HepG2 (cell line): ENCODE measurements at regions not wholly inside any gene's neighbourhood (a gene's known extent, or its start where the extent isn't known, plus 50 kb on each side); places are given as distances from the start of the nearest gene placed in this dataset.

Experiments
- ATAC-seq: fragments of 200-7000 bp; cut with Tn5 transposase; 3 replicates; pipeline ENCODE4 v1.9.1; 2020; ENCODE audit warnings: mild to moderate bottlenecking, moderate library complexity
- BruUV-seq: library from RNA; stranded (reverse); fragments of 400-500 nt; replicated peaks from 2 replicates; lab custom pipeline; 2021; lab: Mats Ljungman, UMichigan
- CTCF ChIA-PET: fragments of 300-600 bp; formaldehyde crosslinking; extraction: SDS; loops from one replicate; lab custom pipeline; 2021; ENCODE audit warnings: low total read pairs, inconsistent platforms, low intra/inter-chr PET ratio; lab: Yijun Ruan, JAX
- POLR2A ChIA-PET: fragments of 350-600 bp; sonication (Branson Sonifier 250); formaldehyde crosslinking; loops from one replicate; lab custom pipeline; 2020; ENCODE audit warnings: antibody characterized with exemption, inconsistent platforms; lab: Yijun Ruan, JAX
- DNase-seq: peaks from one replicate; pipeline ENCODE4 v3.0.0-alpha.2; 2015; ENCODE audit warnings: low spot score
- FAIRE-seq: peaks from 3 replicates; lab custom pipeline; 2011; peaks lifted over from hg19 to GRCh38; lab: Jason Lieb, UNC
- H2AFZ ChIP-seq: one replicate; pipeline ENCODE4 v1.6.1; 2011; ENCODE audit warnings: low read length, inconsistent platforms
- H3K27ac ChIP-seq: fragments of 300-600 bp; 3 replicates; pipeline ENCODE4 v1.8.0; 2011; ENCODE audit warnings: mixed run types, mild to moderate bottlenecking, mixed read lengths, low read length, inconsistent platforms; ENCODE audit not compliant: insufficient read depth; ENCODE audit errors: extremely low read length
- H3K27me3 ChIP-seq, 2 experiments: fragments of 200-600 bp in 1 of 2; 2 replicates in 1 of 2; 3 replicates in 1 of 2; pipeline versions ENCODE4 v1.6.0 to v1.8.0; 2011; ENCODE audit warnings: low read length in 2 of 2, mild to moderate bottlenecking in 2 of 2, moderate library complexity in 2 of 2, inconsistent platforms in 1 of 2; ENCODE audit not compliant: insufficient read depth in 2 of 2, control insufficient read depth in 1 of 2
- H3K36me3 ChIP-seq, 2 experiments: fragments of 200-600 bp in 1 of 2; replicated peaks in 1 of 2; 2 replicates in 1 of 2; 3 replicates in 1 of 2; pipeline versions ENCODE4 v1.5.1 to v1.8.0; 2011; ENCODE audit warnings: low read length in 2 of 2, inconsistent platforms in 1 of 2; ENCODE audit not compliant: insufficient read depth in 2 of 2, control insufficient read depth in 1 of 2
- H3K4me1 ChIP-seq: 2 replicates; pipeline ENCODE4 v1.5.1; 2012; ENCODE audit warnings: low read length, inconsistent platforms; ENCODE audit not compliant: insufficient read depth
- H3K4me2 ChIP-seq: 2 replicates; pipeline ENCODE4 v1.6.0; 2011; ENCODE audit warnings: low read depth, low read length, inconsistent platforms
- H3K4me3 ChIP-seq, 3 experiments: fragments of 200-600 bp in 1 of 3; sonication (generic), shearing (Covaris generic) in 1 of 3; replicated peaks in 1 of 3; 2 replicates each; pipeline ENCODE4 v1.5.1; 2011 to 2016; ENCODE audit warnings: low read length in 3 of 3, inconsistent platforms in 2 of 3, low read depth in 2 of 3, mild to moderate bottlenecking in 2 of 3, control low read depth in 1 of 3, mixed read lengths in 1 of 3; ENCODE audit not compliant: insufficient read depth in 1 of 3
- H3K79me2 ChIP-seq: one replicate; pipeline ENCODE4 v1.6.1; 2011; ENCODE audit warnings: low read length, inconsistent platforms; ENCODE audit not compliant: insufficient read depth
- H3K9ac ChIP-seq: 2 replicates; pipeline ENCODE4 v1.6.0; 2011; ENCODE audit warnings: mild to moderate bottlenecking, low read depth, low read length, inconsistent platforms; ENCODE audit not compliant: insufficient read depth
- H3K9me3 ChIP-seq: 2 replicates; pipeline ENCODE4 v1.5.1; 2012; ENCODE audit warnings: mild to moderate bottlenecking, low read length
- H4K20me1 ChIP-seq: 2 replicates; pipeline ENCODE4 v1.6.0; 2011; ENCODE audit warnings: inconsistent platforms, mild to moderate bottlenecking, low read length, moderate library complexity; ENCODE audit not compliant: insufficient read depth
- ATAD3A ChIP-seq: sonication (generic); formaldehyde crosslinking; IDR thresholded peaks from 2 replicates; pipeline ENCODE4 v1.4.0; 2020; ENCODE audit warnings: missing genetic modification reagents
- CBX2 ChIP-seq, 2 experiments: fragments of 200-600 bp in 1 of 2; sonication (generic); formaldehyde crosslinking in 1 of 2; IDR thresholded peaks; 2 replicates each; pipeline versions ENCODE4 v1.7.0 to v1.8.1; 2018 to 2022; ENCODE audit warnings: low read depth in 2 of 2, low read length in 1 of 2, mild to moderate bottlenecking in 1 of 2, missing genetic modification reagents in 1 of 2
- CEBPZ ChIP-seq: IDR thresholded peaks from 2 replicates; pipeline ENCODE4 v1.6.1; 2012; ENCODE audit warnings: low read length, improper control_type of control experiment
- KLF16 ChIP-seq, 2 experiments: sonication (generic) in 1 of 2; formaldehyde crosslinking in 1 of 2; IDR thresholded peaks; 2 replicates each; pipeline versions ENCODE4 v1.6.1 to v1.8.0; 2016 to 2023; ENCODE audit warnings: missing genetic modification reagents in 2 of 2, missing compliant biosample characterization in 1 of 2
- SMAD3 ChIP-seq: sonication (generic); formaldehyde crosslinking; IDR thresholded peaks from 2 replicates; pipeline ENCODE4 v1.4.0; 2020; ENCODE audit warnings: missing genetic modification reagents
- SMARCC2 ChIP-seq: fragments of 450-650 bp; IDR thresholded peaks from 2 replicates; pipeline ENCODE4 v1.6.1; 2017; ENCODE audit warnings: antibody characterized with exemption, mild to moderate bottlenecking
- SP5 ChIP-seq: IDR thresholded peaks from 2 replicates; pipeline ENCODE4 v1.6.1; 2016; ENCODE audit warnings: low read depth, borderline replicate concordance
- SRSF4 ChIP-seq: fragments of 200-400 bp; formaldehyde crosslinking; IDR thresholded peaks from one replicate; pipeline ENCODE4 v1.6.1; 2018; ENCODE audit warnings: mild to moderate bottlenecking, low read depth, low read length, moderate library complexity; ENCODE audit not compliant: poor library complexity, severe bottlenecking
- TBP ChIP-seq: sonication (generic); formaldehyde crosslinking; IDR thresholded peaks from 2 replicates; pipeline ENCODE4 v1.5.0; 2020; ENCODE audit warnings: missing genetic modification reagents
- TCF7L2 ChIP-seq: IDR thresholded peaks from 2 replicates; pipeline ENCODE4 v1.6.1; 2011; ENCODE audit warnings: mild to moderate bottlenecking, low read depth, low read length, moderate library complexity
- TRIM22 ChIP-seq: fragments of 450-650 bp; IDR thresholded peaks from 2 replicates; pipeline ENCODE4 v1.6.1; 2017
- U2AF2 ChIP-seq: fragments of 200-400 bp; formaldehyde crosslinking; IDR thresholded peaks from 2 replicates; pipeline ENCODE4 v1.6.1; 2017; ENCODE audit warnings: low read depth, mild to moderate bottlenecking, low read length
- ZNF160 ChIP-seq: sonication (generic); formaldehyde crosslinking; IDR thresholded peaks from 2 replicates; pipeline ENCODE4 v1.8.0; 2022; ENCODE audit warnings: mild to moderate bottlenecking, inconsistent platforms, missing genetic modification reagents
- ZNF34 ChIP-seq: sonication (generic); formaldehyde crosslinking; IDR thresholded peaks from 2 replicates; pipeline ENCODE4 v1.4.0; 2020; ENCODE audit warnings: mild to moderate bottlenecking, missing genetic modification reagents, borderline replicate concordance
- ZNF503 ChIP-seq: sonication (generic); formaldehyde crosslinking; IDR thresholded peaks from 2 replicates; pipeline ENCODE4 v1.4.0; 2020; ENCODE audit warnings: missing genetic modification reagents
- ZNF572 ChIP-seq: sonication (generic); formaldehyde crosslinking; IDR thresholded peaks from 2 replicates; pipeline ENCODE4 v1.5.1; 2020; ENCODE audit warnings: mild to moderate bottlenecking, missing genetic modification reagents
- ZNF619 ChIP-seq: sonication (generic); formaldehyde crosslinking; IDR thresholded peaks from 2 replicates; pipeline ENCODE4 v1.4.0; 2020; ENCODE audit warnings: mild to moderate bottlenecking, missing genetic modification reagents
- ZNF652 ChIP-seq: IDR thresholded peaks from 2 replicates; pipeline ENCODE4 v1.6.1; 2016; ENCODE audit warnings: low read depth, borderline replicate concordance
- in situ Hi-C: cut with HindIII; loops from 2 replicates; pipeline ENCODE4 v1.10.0; 2017; ENCODE audit warnings: low pct_unique_long_range_greater_than_20kb; ENCODE audit not compliant: extremely low pct_ligation_motif_present
- intact Hi-C: fragments of 100-400 bp; cut with micrococcal nuclease; formaldehyde crosslinking; loops from one replicate; pipeline ENCODE4 v1.10.0; 2022; ENCODE audit not compliant: unreplicated experiment

GRCh38 chr4:183580849-183581248, 76.0 kb downstream of the ING2 start:
- no peak overlapping the region for H3K9ac ChIP-seq
- no peaks in the 10 kb centered on the region for H3K27me3 ChIP-seq
- CTCF ChIA-PET = no interaction called here
- ATAC-seq (no peak), DNase-seq (no peak), FAIRE-seq (no peak)
- H3K79me2 ChIP-seq = no peaks in the 10 kb centered on the region
- H3K4me3 ChIP-seq = no peak overlapping the region
- no TSS peak for BruUV-seq
- intact Hi-C loops (no loop called here), in situ Hi-C loops (no loop called here)
- no peak overlapping the region for H3K4me2 ChIP-seq
- no peaks in the 10 kb centered on the region for H3K9me3 ChIP-seq
- no peaks in the 10 kb centered on the region for H4K20me1 ChIP-seq
- H3K4me1 ChIP-seq = no peaks in the 10 kb centered on the region
- POLR2A ChIA-PET = no interaction called here
- no peaks in the 10 kb centered on the region for H3K36me3 ChIP-seq
- H3K27ac ChIP-seq = no peak overlapping the region
- TF ChIP-seq ZNF503 (CRISPR knock-in tag) (no peak), CBX2 (IDR thresholded peaks at IDR 0.05; ENCODE audit: low read depth, low read length) (no peak), CBX2 (CRISPR knock-in tag; IDR thresholded peaks at IDR 0.05; ENCODE audit: low read depth) (no peak), ZNF34 (CRISPR knock-in tag) (no peak), ZNF160 (CRISPR knock-in tag) (no peak), ZNF652 (CRISPR knock-in tag) (no peak), SRSF4 (no peak), SMAD3 (no peak), ZNF619 (CRISPR knock-in tag) (no peak), TBP (no peak), CEBPZ (no peak), TCF7L2 (no peak), U2AF2 (no peak), TRIM22 (no peak), KLF16 (CRISPR knock-in tag; IDR thresholded peaks at IDR 0.05) (no peak), SP5 (CRISPR knock-in tag) (no peak), SMARCC2 (no peak), ATAD3A (no peak), ZNF572 (no peak)
- no peak overlapping the region for H2AFZ ChIP-seq
